ENCODE measurements at regions not wholly inside any gene's neighbourhood (a gene's known extent, or its start where the extent isn't known, plus 50 kb on each side); places are given as distances from the start of the nearest gene placed in this dataset.
"Not testable (repeated sequence)": the region's sequence is repeated elsewhere in the genome, so short reads cannot be mapped to it uniquely, and the experiment has no call there.

DNA sequence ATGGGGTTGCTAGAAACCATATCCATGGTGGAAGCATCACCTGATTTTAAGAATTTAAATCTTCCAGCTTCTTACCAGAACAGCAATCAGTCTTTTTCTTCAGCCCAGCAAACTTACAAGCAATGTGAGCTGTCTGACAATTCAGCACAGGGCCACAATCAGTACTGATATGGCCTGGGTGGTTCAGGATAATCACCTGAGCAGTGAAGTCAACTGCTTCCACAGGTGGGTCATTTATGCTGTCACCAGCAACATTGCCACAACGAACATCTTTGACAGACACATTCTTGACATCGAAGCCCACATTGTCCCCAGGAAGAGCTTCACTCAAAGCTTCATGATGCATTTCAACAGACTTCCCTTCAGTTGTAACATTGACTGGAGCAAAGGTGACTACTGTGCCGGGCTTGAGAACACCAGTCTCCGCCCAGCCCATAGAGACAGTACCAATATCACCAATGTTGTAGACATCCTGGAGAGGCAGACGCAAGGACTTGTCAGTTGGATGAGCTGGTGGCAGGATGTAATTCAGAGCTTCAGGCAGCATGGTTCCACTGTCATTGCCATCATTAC, 74.8 kb downstream of the SERINC2 start:
- Histone ChIP-seq H3K9ac (replicated peaks; ENCODE audit: extremely low read depth, insufficient read depth, low read length) (no peak overlapping the region), H3K27ac (ENCODE audit: insufficient read depth, low read depth, low read length) (no peak overlapping the region), H3K9me1 (replicated peaks; ENCODE audit: control insufficient read depth, extremely low read depth, insufficient read depth, low read length) (no peaks in the 10 kb centered on the region), H3K27me3 (ENCODE audit: control insufficient read depth in 2 of 2, insufficient read depth in 2 of 2, low read length in 2 of 2) (peaks cover 5 to 12% of the 10 kb centered on the region in 2 experiments), H3K4me3 (replicated peaks in 1 of 3; ENCODE audit: insufficient read depth in 1 of 3, low read depth in 1 of 3, low read length in 3 of 3) (no peak overlapping the region), H3K9me3 (replicated peaks; ENCODE audit: control insufficient read depth, insufficient read depth, low read length) (no peaks in the 10 kb centered on the region), H4K20me1 (replicated peaks; ENCODE audit: control insufficient read depth, extremely low read depth, insufficient read depth, low read length) (no peaks in the 10 kb centered on the region), H2AFZ (ENCODE audit: low read depth, low read length) (no peak overlapping the region), H3K36me3 (ENCODE audit: control insufficient read depth in 2 of 2, extremely low read depth in 1 of 2, insufficient read depth in 2 of 2, low read length in 2 of 2) (no peaks in the 10 kb centered on the region), H3K4me1 (ENCODE audit: control insufficient read depth, extremely low read depth, insufficient read depth, low read length) (no peaks in the 10 kb centered on the region), H3K79me2 (ENCODE audit: control insufficient read depth, insufficient read depth, low read length) (no peaks in the 10 kb centered on the region), H3K4me2 (ENCODE audit: insufficient read depth, low read length) (no peak overlapping the region)
- POLR2A ChIA-PET = no interaction called here
- CTCF ChIA-PET = interaction anchor here (1.5 kb wide), 1 partner anchor 61 kb away, joined by 5 read pairs; no protein-coding TSS in a partner anchor
- DNase-seq (ENCODE audit: low read depth, low spot score) = no peak
- dilution Hi-C loops (cut with MboI; ENCODE audit: extremely low pct_ligation_motif_present, low sequenced_read_pairs) (no loop called here), intact Hi-C loops (cut with micrococcal nuclease) (no loop called here)
- TF ChIP-seq EZH2 (IDR thresholded peaks at IDR 0.05; ENCODE audit: borderline replicate concordance, low read depth, low read length, severe bottlenecking) = no peak
- no peak for TF ChIP-seq POLR2AphosphoS5 (IDR thresholded peaks at IDR 0.05; ENCODE audit: insufficient read depth, low read depth, low read length)
- TF ChIP-seq JUN (IDR thresholded peaks at IDR 0.05; ENCODE audit: borderline replicate concordance, insufficient read depth, insufficient read length, low read depth) = no peak
- no TSS peak for BruUV-seq (replicated peaks)
- no peak for FAIRE-seq

GRCh38 chr1:31488528-31488927, 75.5 kb downstream of the SERINC2 start:
- H3K4me3 ChIP-seq (replicated peaks in 1 of 3; ENCODE audit: insufficient read depth in 1 of 3, low read depth in 1 of 3, low read length in 3 of 3) = no peak overlapping the region
- H4K20me1 ChIP-seq (replicated peaks; ENCODE audit: control insufficient read depth, extremely low read depth, insufficient read depth, low read length) = no peaks in the 10 kb centered on the region
- no peaks in the 10 kb centered on the region for H3K36me3 ChIP-seq (ENCODE audit: control insufficient read depth in 2 of 2, extremely low read depth in 1 of 2, insufficient read depth in 2 of 2, low read length in 2 of 2)
- CTCF ChIA-PET = no interaction called here
- H3K27me3 ChIP-seq (ENCODE audit: control insufficient read depth in 2 of 2, insufficient read depth in 2 of 2, low read length in 2 of 2) = peaks cover 5 to 13% of the 10 kb centered on the region in 2 experiments
- no peak overlapping the region for H2AFZ ChIP-seq (ENCODE audit: low read depth, low read length)
- TF ChIP-seq MAX (IDR thresholded peaks at IDR 0.05; ENCODE audit: insufficient read depth, insufficient read length) = no peak
- POLR2A ChIA-PET = no interaction called here
- no peak overlapping the region for H3K9ac ChIP-seq (replicated peaks; ENCODE audit: extremely low read depth, insufficient read depth, low read length)
- intact Hi-C loops (cut with micrococcal nuclease) = no loop called here
- dilution Hi-C loops (cut with MboI; ENCODE audit: extremely low pct_ligation_motif_present, low sequenced_read_pairs) = no loop called here
- no peaks in the 10 kb centered on the region for H3K9me3 ChIP-seq (replicated peaks; ENCODE audit: control insufficient read depth, insufficient read depth, low read length)
- BruUV-seq (replicated peaks) = no TSS peak
- FAIRE-seq (no peak), DNase-seq (ENCODE audit: low read depth, low spot score) (no peak)
- no peaks in the 10 kb centered on the region for H3K9me1 ChIP-seq (replicated peaks; ENCODE audit: control insufficient read depth, extremely low read depth, insufficient read depth, low read length)
- H3K27ac ChIP-seq (ENCODE audit: insufficient read depth, low read depth, low read length) = no peak overlapping the region
- H3K4me2 ChIP-seq (ENCODE audit: insufficient read depth, low read length) = no peak overlapping the region
- no peaks in the 10 kb centered on the region for H3K79me2 ChIP-seq (ENCODE audit: control insufficient read depth, insufficient read depth, low read length)
- no peaks in the 10 kb centered on the region for H3K4me1 ChIP-seq (ENCODE audit: control insufficient read depth, extremely low read depth, insufficient read depth, low read length)

- H3K27ac ChIP-seq (ENCODE audit: insufficient read depth, low read depth, low read length); H3K79me2 ChIP-seq (ENCODE audit: control insufficient read depth, insufficient read depth, low read length); H3K4me3 ChIP-seq (replicated peaks in 1 of 3; ENCODE audit: insufficient read depth in 1 of 3, low read depth in 1 of 3, low read length in 3 of 3); H3K4me2 ChIP-seq (ENCODE audit: insufficient read depth, low read length); DNase-seq (ENCODE audit: low read depth, low spot score); H3K4me1 ChIP-seq (ENCODE audit: control insufficient read depth, extremely low read depth, insufficient read depth, low read length); POLR2A ChIA-PET; H4K20me1 ChIP-seq (replicated peaks; ENCODE audit: control insufficient read depth, extremely low read depth, insufficient read depth, low read length); H2AFZ ChIP-seq (ENCODE audit: low read depth, low read length); FAIRE-seq; BruUV-seq (replicated peaks); dilution Hi-C loops (cut with MboI; ENCODE audit: extremely low pct_ligation_motif_present, low sequenced_read_pairs); intact Hi-C loops (cut with micrococcal nuclease); H3K9ac ChIP-seq (replicated peaks; ENCODE audit: extremely low read depth, insufficient read depth, low read length); H3K9me1 ChIP-seq (replicated peaks; ENCODE audit: control insufficient read depth, extremely low read depth, insufficient read depth, low read length); H3K9me3 ChIP-seq (replicated peaks; ENCODE audit: control insufficient read depth, insufficient read depth, low read length); H3K36me3 ChIP-seq (ENCODE audit: control insufficient read depth in 2 of 2, extremely low read depth in 1 of 2, insufficient read depth in 2 of 2, low read length in 2 of 2): not testable (repeated sequence)
- H3K27me3 ChIP-seq (ENCODE audit: control insufficient read depth in 2 of 2, insufficient read depth in 2 of 2, low read length in 2 of 2) = peaks cover 5 to 15% of the 10 kb centered on the region in 2 experiments
- CTCF ChIA-PET = interaction anchor here (1.5 kb wide), 1 partner anchor 60 kb away, joined by 3 read pairs; no protein-coding TSS in a partner anchor
These were observed 76.6 kb downstream of the SERINC2 start for GRCh38 chr1:31489575-31489974.
